ENCODE measurements at regions not wholly inside any gene's neighbourhood (a gene's known extent, or its start where the extent isn't known, plus 50 kb on each side); places are given as distances from the start of the nearest gene placed in this dataset.

DNA sequence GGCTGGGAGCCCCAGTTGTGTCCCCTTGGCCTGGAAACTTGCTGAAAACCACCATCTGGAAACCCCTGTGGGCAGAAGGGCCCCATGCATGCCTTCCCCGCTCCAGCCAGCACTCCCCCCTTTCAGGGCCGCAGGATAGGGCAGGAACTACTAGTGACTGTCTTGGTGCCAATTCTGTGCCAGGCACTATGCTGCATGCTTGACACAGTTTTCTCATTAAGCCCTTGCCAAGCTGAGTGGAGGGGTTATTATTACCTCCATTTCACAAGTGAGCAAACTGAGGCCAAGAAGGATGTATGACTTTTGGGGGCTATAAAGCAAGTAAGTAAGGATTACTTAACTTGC, 73.6 kb upstream of the PJA1 start:
- no peak for DNase-seq (ENCODE audit: low read depth)
- TF ChIP-seq CTCF (IDR thresholded peaks at IDR 0.05; ENCODE audit: control insufficient read depth, insufficient read depth, low read depth, low read length, missing control alignments), result no peak
- H3K4me3 ChIP-seq (ENCODE audit: control insufficient read depth, low read depth, low read length), result no peak overlapping the region

- TF ChIP-seq CTCF (IDR thresholded peaks at IDR 0.05; ENCODE audit: control insufficient read depth, insufficient read depth, low read depth, low read length, missing control alignments), result no peak
- H3K4me3 ChIP-seq (ENCODE audit: control insufficient read depth, low read depth, low read length), result no peak overlapping the region
- DNase-seq (ENCODE audit: low read depth), result no peak
Measured at GRCh38 chrX:69238114-69238886, 73.0 kb upstream of the PJA1 start.

DNA sequence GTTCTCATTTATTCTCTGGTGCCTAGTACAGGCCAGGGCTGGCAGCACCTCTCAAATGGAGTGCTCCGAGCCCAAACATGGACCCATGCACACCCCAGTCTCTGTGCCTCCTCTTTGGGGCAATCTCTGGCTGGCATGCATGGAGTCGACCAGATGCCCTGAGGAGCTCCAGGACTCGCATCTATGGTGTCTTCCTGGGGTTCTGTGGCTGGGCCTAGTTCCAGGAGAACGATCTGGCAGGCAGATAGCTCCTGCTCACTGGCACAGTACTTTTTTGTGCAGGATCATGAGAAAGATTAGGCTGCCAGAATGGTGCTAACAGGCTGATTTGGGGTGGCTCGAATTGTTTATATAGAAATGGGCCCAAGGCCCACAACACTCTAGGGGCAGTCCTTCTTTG, 72.0 kb upstream of the PJA1 start:
- TF ChIP-seq CTCF (IDR thresholded peaks at IDR 0.05; ENCODE audit: control insufficient read depth, insufficient read depth, low read depth, low read length, missing control alignments), result no peak
- DNase-seq (ENCODE audit: low read depth), result no peak
- no peak overlapping the region for H3K4me3 ChIP-seq (ENCODE audit: control insufficient read depth, low read depth, low read length)

- no peak for TF ChIP-seq CTCF (IDR thresholded peaks at IDR 0.05; ENCODE audit: control insufficient read depth, insufficient read depth, low read depth, low read length, missing control alignments)
- H3K4me3 ChIP-seq (ENCODE audit: control insufficient read depth, low read depth, low read length), result no peak overlapping the region
- DNase-seq (ENCODE audit: low read depth), result no peak
Measured at GRCh38 chrX:69236641-69237040, 71.4 kb upstream of the PJA1 start.

GRCh38 chrX:69234624-69235023, 69.4 kb upstream of the PJA1 start:
- H3K4me3 ChIP-seq (ENCODE audit: control insufficient read depth, low read depth, low read length), result no peak overlapping the region
- TF ChIP-seq CTCF (IDR thresholded peaks at IDR 0.05; ENCODE audit: control insufficient read depth, insufficient read depth, low read depth, low read length, missing control alignments), result no peak
- DNase-seq (ENCODE audit: low read depth), result no peak

DNA sequence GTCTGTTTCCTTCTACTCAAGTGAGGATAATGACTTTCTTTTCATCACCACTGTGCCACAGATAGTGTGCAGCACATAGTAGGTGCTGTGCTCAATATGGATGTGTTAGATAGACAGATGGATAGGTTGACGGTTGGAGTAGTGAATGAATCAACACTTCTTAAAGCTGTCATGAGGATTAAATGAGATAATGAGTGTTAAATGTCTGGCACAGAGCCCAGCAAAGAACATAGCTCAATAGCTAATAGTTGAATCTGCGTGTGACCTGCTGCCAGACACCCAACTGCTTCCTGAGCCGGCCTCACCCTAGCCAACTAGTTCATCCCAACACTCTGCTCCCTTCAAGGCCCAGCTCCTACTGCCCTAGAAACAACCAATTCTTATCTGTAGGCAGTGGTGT, 67.7 kb upstream of the PJA1 start:
- no peak for DNase-seq (ENCODE audit: low read depth)
- no peak overlapping the region for H3K4me3 ChIP-seq (ENCODE audit: control insufficient read depth, low read depth, low read length)
- TF ChIP-seq CTCF (IDR thresholded peaks at IDR 0.05; ENCODE audit: control insufficient read depth, insufficient read depth, low read depth, low read length, missing control alignments), result no peak
